ENCODE measurements at regions not wholly inside any gene's neighbourhood (a gene's known extent, or its start where the extent isn't known, plus 50 kb on each side); places are given as distances from the start of the nearest gene placed in this dataset.

GRCh38 chr3:43963208-43963607, 272.5 kb downstream of the ABHD5 start:
- Histone ChIP-seq H2AFZ (ENCODE audit: low read length) (no peak overlapping the region), H3K18ac (ENCODE audit: insufficient read length, low read depth, low read length) (no peak overlapping the region), H3K27ac (ENCODE audit: insufficient read length, low read depth, low read length) (no peak overlapping the region), H3K23me2 (ENCODE audit: insufficient read length, low read depth, low read length, poor library complexity, severe bottlenecking) (no peaks in the 10 kb centered on the region), H3T11ph (ENCODE audit: low read length) (no peak overlapping the region), H3K4ac (ENCODE audit: low read depth, low read length) (no peak overlapping the region), H3K23ac (ENCODE audit: insufficient read length, low read depth, low read length) (no peak overlapping the region), H3K79me2 (ENCODE audit: insufficient read depth, low read length) (no peaks in the 10 kb centered on the region), H2BK15ac (ENCODE audit: low read depth, low read length) (no peak overlapping the region), H2BK12ac (ENCODE audit: insufficient read length, low read depth, low read length) (no peak overlapping the region), H2BK5ac (ENCODE audit: insufficient read length, low read length) (no peak overlapping the region), H3K79me1 (ENCODE audit: insufficient read depth, low read depth, low read length, poor library complexity, severe bottlenecking) (no peaks in the 10 kb centered on the region), H3K9me3 (ENCODE audit: control insufficient read depth, low read depth, low read length) (no peaks in the 10 kb centered on the region), H4K20me1 (ENCODE audit: control insufficient read depth, insufficient read depth, insufficient read length) (no peaks in the 10 kb centered on the region), H3K4me2 (ENCODE audit: insufficient read depth, insufficient read length, low read length) (no peak overlapping the region), H4K91ac (ENCODE audit: insufficient read length, low read depth, low read length) (no peak overlapping the region), H3K14ac (ENCODE audit: insufficient read depth, low read length) (no peak overlapping the region), H3K9ac (ENCODE audit: extremely low read depth, insufficient read length, low read length) (no peak overlapping the region), H4K5ac (ENCODE audit: insufficient read length, low read depth, low read length) (no peak overlapping the region), H4K8ac (replicated peaks; ENCODE audit: insufficient read length, low read depth, low read length) (no peak overlapping the region), H3K56ac (ENCODE audit: insufficient read length, low read depth, low read length) (no peak overlapping the region), H2BK120ac (ENCODE audit: low read depth, low read length, poor library complexity, severe bottlenecking) (no peak overlapping the region), H3K27me3 (ENCODE audit: insufficient read depth, low read length) (no peaks in the 10 kb centered on the region), H2AK5ac (ENCODE audit: insufficient read length, low read length) (no peak overlapping the region), H2BK20ac (ENCODE audit: low read depth, low read length, poor library complexity, severe bottlenecking) (no peak overlapping the region), H3K4me1 (ENCODE audit: insufficient read depth, low read length) (peaks cover 14% of the 10 kb centered on the region; the same call in 1 of the 2 replicates)
- Mint-ChIP-seq H3K4me3 (no peak overlapping the region), H3K9me3 (no peaks in the 10 kb centered on the region), H3K27me3 (ENCODE audit: low read depth) (peaks cover 2% of the 10 kb centered on the region; the same call in 1 of the 2 replicates), H3K27ac (no peak overlapping the region), H3K4me1 (peaks cover 40 to 43% of the 10 kb centered on the region in 2 experiments), H3K36me3 (ENCODE audit: insufficient read depth in 1 of 3, low read depth in 3 of 3) (no peaks in the 10 kb centered on the region; a peak in 1 of 7 replicates)
- no peak for DNase-seq
- WGBS (ENCODE audit: extremely low coverage, insufficient read length, low lambda C conversion rate), result no CpG with 5 or more reads among the region's 5 CpGs
- TF ChIP-seq, protein P1, sequence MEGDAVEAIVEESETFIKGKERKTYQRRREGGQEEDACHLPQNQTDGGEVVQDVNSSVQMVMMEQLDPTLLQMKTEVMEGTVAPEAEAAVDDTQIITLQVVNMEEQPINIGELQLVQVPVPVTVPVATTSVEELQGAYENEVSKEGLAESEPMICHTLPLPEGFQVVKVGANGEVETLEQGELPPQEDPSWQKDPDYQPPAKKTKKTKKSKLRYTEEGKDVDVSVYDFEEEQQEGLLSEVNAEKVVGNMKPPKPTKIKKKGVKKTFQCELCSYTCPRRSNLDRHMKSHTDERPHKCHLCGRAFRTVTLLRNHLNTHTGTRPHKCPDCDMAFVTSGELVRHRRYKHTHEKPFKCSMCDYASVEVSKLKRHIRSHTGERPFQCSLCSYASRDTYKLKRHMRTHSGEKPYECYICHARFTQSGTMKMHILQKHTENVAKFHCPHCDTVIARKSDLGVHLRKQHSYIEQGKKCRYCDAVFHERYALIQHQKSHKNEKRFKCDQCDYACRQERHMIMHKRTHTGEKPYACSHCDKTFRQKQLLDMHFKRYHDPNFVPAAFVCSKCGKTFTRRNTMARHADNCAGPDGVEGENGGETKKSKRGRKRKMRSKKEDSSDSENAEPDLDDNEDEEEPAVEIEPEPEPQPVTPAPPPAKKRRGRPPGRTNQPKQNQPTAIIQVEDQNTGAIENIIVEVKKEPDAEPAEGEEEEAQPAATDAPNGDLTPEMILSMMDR (conservative IDR thresholded peaks at IDR 0.05), result no peak

All from H9 (cell line).